ENCODE measurements at regions not wholly inside any gene's neighbourhood (a gene's known extent, or its start where the extent isn't known, plus 50 kb on each side); places are given as distances from the start of the nearest gene placed in this dataset.

DNA sequence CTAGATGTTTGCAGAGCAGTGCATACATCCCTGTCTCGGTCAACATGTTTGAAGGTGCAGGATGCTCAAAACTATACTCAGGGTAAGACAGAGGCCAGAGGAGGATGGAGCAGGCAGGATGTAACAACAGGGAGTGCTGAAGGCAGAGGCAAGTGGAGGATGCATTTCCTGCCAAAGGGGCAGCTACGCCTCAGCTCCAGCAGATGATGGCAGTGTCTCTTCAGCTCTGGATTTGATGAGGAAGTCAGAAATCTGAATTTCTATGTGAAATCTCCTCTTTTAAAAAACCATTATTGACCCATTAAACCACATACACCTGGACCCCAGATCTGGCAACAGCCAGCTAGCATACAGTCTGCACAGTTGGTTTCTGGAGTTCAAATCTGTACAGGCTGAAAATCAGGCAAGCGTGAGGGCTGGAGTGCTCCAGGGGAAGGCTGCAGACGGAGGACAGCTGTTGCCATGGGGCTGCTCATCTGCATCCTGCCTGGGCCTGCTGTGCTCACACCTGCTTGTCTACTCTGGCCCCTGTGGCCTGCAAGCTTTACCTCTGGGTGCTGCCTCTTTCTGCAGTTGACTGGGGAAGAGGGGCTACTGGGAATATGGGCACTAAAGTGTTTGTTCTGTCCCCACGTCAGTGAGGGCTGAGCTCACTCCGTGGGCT is 152.9 kb upstream of the SLC28A3 start:
- Histone ChIP-seq H4K91ac (ENCODE audit: insufficient read depth, low read depth, low read length) (no peak overlapping the region), H3K4me3 (ENCODE audit: insufficient read depth, low read depth, low read length) (no peak overlapping the region), H3K56ac (ENCODE audit: extremely low read depth, insufficient read depth, low read length) (no peak overlapping the region), H3K23ac (ENCODE audit: low read depth, low read length) (no peak overlapping the region), H4K20me1 (ENCODE audit: insufficient read depth, low read length) (no peaks in the 10 kb centered on the region), H2BK20ac (ENCODE audit: low read depth, low read length) (no peak overlapping the region), H3K27ac (ENCODE audit: insufficient read depth, low read length) (no peak overlapping the region), H3K27me3 (ENCODE audit: control insufficient read depth, insufficient read depth, low read length) (no peaks in the 10 kb centered on the region), H3K4ac (ENCODE audit: low read depth, low read length) (no peak overlapping the region), H2BK120ac (ENCODE audit: low read depth, low read length) (no peak overlapping the region), H2BK15ac (ENCODE audit: low read depth, low read length) (no peak overlapping the region), H3K9me3 (ENCODE audit: control insufficient read depth, insufficient read depth, low read length) (0 out of 2 replicates have a peak, but pooled peaks cover 6% of the 10 kb centered on the region), H2BK5ac (ENCODE audit: low read depth, low read length, poor library complexity, severe bottlenecking) (no peak overlapping the region), H3K4me1 (ENCODE audit: control insufficient read depth, insufficient read depth, low read length) (no peaks in the 10 kb centered on the region), H3K79me1 (ENCODE audit: low read depth in 1 of 2, low read length in 2 of 2) (no peaks in the 10 kb centered on the region), H3K36me3 (ENCODE audit: control insufficient read depth, insufficient read depth, low read length) (no peaks in the 10 kb centered on the region), H2AK5ac (ENCODE audit: low read depth, low read length) (no peak overlapping the region), H2AFZ (replicated peaks; ENCODE audit: low read length, poor library complexity) (no peak overlapping the region), H3K9me1 (ENCODE audit: insufficient read depth, low read length) (no peaks in the 10 kb centered on the region), H4K8ac (ENCODE audit: low read depth in 2 of 2, low read length in 2 of 2) (no peak overlapping the region), H3K4me2 (ENCODE audit: low read depth, low read length) (no peak overlapping the region), H3K18ac (ENCODE audit: low read depth, low read length) (no peak overlapping the region), H3K14ac (replicated peaks; ENCODE audit: low read depth, low read length) (no peak overlapping the region), H4K5ac (ENCODE audit: low read depth, low read length) (no peak overlapping the region), H3K9ac (ENCODE audit: low read depth, low read length) (no peak overlapping the region), H2AK9ac (replicated peaks; ENCODE audit: low read depth, low read length, poor library complexity) (no peak overlapping the region)
- no TSS peak for BruUV-seq (replicated peaks)
- ChIA-PET POLR2A (ENCODE audit: unreplicated experiment) (no interaction called here), CTCF (no interaction called here)
- DNase-seq, result no peak
- intact Hi-C loops (cut with micrococcal nuclease) (no loop called here), in situ Hi-C loops (cut with MboI; ENCODE audit: low sequenced_read_pairs) (no loop called here), dilution Hi-C loops (cut with HindIII; ENCODE audit: low sequenced_read_pairs, unreplicated experiment) (no loop called here)
- TF ChIP-seq RFX5 (IDR thresholded peaks at IDR 0.05; ENCODE audit: low read depth, low read length) (no peak), FOS (IDR thresholded peaks at IDR 0.05; ENCODE audit: low read depth, low read length) (no peak), SMC3 (IDR thresholded peaks at IDR 0.05; ENCODE audit: low read depth, low read length) (no peak), BHLHE40 (IDR thresholded peaks at IDR 0.05; ENCODE audit: low read depth, low read length) (no peak), RAD21 (IDR thresholded peaks at IDR 0.05; ENCODE audit: low read length) (no peak), RCOR1 (IDR thresholded peaks at IDR 0.05; ENCODE audit: insufficient replicate concordance, low read length) (no peak), MAZ (IDR thresholded peaks at IDR 0.05; ENCODE audit: borderline replicate concordance, low read depth, low read length) (no peak), CHD1 (IDR thresholded peaks at IDR 0.05; ENCODE audit: low read depth, low read length) (no peak), CEBPB (IDR thresholded peaks at IDR 0.05; ENCODE audit: low read depth, low read length) (no peak)
- TF ChIP-seq, protein P1, sequence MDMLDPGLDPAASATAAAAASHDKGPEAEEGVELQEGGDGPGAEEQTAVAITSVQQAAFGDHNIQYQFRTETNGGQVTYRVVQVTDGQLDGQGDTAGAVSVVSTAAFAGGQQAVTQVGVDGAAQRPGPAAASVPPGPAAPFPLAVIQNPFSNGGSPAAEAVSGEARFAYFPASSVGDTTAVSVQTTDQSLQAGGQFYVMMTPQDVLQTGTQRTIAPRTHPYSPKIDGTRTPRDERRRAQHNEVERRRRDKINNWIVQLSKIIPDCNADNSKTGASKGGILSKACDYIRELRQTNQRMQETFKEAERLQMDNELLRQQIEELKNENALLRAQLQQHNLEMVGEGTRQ (IDR thresholded peaks at IDR 0.05; ENCODE audit: low read depth, low read length), result no peak
- TF ChIP-seq, protein P2, sequence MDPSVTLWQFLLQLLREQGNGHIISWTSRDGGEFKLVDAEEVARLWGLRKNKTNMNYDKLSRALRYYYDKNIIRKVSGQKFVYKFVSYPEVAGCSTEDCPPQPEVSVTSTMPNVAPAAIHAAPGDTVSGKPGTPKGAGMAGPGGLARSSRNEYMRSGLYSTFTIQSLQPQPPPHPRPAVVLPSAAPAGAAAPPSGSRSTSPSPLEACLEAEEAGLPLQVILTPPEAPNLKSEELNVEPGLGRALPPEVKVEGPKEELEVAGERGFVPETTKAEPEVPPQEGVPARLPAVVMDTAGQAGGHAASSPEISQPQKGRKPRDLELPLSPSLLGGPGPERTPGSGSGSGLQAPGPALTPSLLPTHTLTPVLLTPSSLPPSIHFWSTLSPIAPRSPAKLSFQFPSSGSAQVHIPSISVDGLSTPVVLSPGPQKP (IDR thresholded peaks at IDR 0.05; ENCODE audit: borderline replicate concordance, low read depth, low read length), result no peak
- WGBS, 2 experiments (ENCODE audit: extremely low coverage in 2 of 2, insufficient read length in 1 of 2), result 9% methylated on average over 4 of the region's 6 CpGs; no CpG with 5 or more reads in 1 of the 2 experiments
- ATAC-seq (ENCODE audit: low read depth), result no peak

Data from IMR-90 (cell line).